HT-29 (cell line): ENCODE measurements at regions not wholly inside any gene's neighbourhood (a gene's known extent, or its start where the extent isn't known, plus 50 kb on each side); places are given as distances from the start of the nearest gene placed in this dataset.

Experiments used
- DNase-seq: peaks from one replicate; pipeline ENCODE4 v3.0.0-alpha.2; 2015; ENCODE audit warnings: low spot score

- no peak for DNase-seq
Observed at GRCh38 chr1:34330061-34330460, 153.4 kb downstream of the C1orf94 start.

GRCh38 chr1:34331020-34331926, 154.6 kb downstream of the C1orf94 start:
- no peak for DNase-seq

- DNase-seq = no peak
Observed at GRCh38 chr1:34332996-34333395, 156.3 kb downstream of the C1orf94 start.

GRCh38 chr1:34338871-34339270, 162.2 kb downstream of the C1orf94 start:
- no peak for DNase-seq

- no peak for DNase-seq
Observed at GRCh38 chr1:34341896-34342295, 165.2 kb downstream of the C1orf94 start.

- no peak for DNase-seq
Observed at GRCh38 chr1:34342334-34342733, 165.6 kb downstream of the C1orf94 start.

GRCh38 chr1:34346128-34346527, 169.4 kb downstream of the C1orf94 start:
- DNase-seq = no peak

- no peak for DNase-seq
Observed at GRCh38 chr1:34353409-34353808, 176.7 kb downstream of the C1orf94 start.

- no peak for DNase-seq
Observed at GRCh38 chr1:34354367-34354766, 177.7 kb downstream of the C1orf94 start.

- no peak for DNase-seq
Observed at GRCh38 chr1:34356853-34357252, 180.1 kb downstream of the C1orf94 start.

GRCh38 chr1:34358636-34359035, 181.9 kb downstream of the C1orf94 start:
- no peak for DNase-seq

GRCh38 chr1:34359411-34359810, 182.7 kb downstream of the C1orf94 start:
- no peak for DNase-seq

- no peak for DNase-seq
Observed at GRCh38 chr1:34360574-34360973, 183.9 kb downstream of the C1orf94 start.

GRCh38 chr1:34361121-34361520, 184.4 kb downstream of the C1orf94 start:
- DNase-seq = no peak

GRCh38 chr1:34361781-34362357, 185.2 kb downstream of the C1orf94 start:
- DNase-seq = no peak

- DNase-seq = no peak
Observed at GRCh38 chr1:34362949-34363348, 186.2 kb downstream of the C1orf94 start.

- no peak for DNase-seq
Observed at GRCh38 chr1:34363447-34363846, 186.7 kb downstream of the C1orf94 start.

GRCh38 chr1:34363915-34364314, 187.2 kb downstream of the C1orf94 start:
- no peak for DNase-seq

- no peak for DNase-seq
Observed at GRCh38 chr1:34364376-34364775, 187.7 kb downstream of the C1orf94 start.

GRCh38 chr1:34365295-34365694, 188.6 kb downstream of the C1orf94 start:
- no peak for DNase-seq

GRCh38 chr1:34366875-34367624, 190.3 kb downstream of the C1orf94 start:
- no peak for DNase-seq

- no peak for DNase-seq
Observed at GRCh38 chr1:34367954-34368353, 191.2 kb downstream of the C1orf94 start.
